GM12875 (cell line): ENCODE measurements at regions not wholly inside any gene's neighbourhood (a gene's known extent, or its start where the extent isn't known, plus 50 kb on each side); places are given as distances from the start of the nearest gene placed in this dataset.

Experiments
- H3K4me3 ChIP-seq: one replicate; pipeline ENCODE4 v1.5.1; 2011; ENCODE audit warnings: low read depth, low read length, control low read depth
- CTCF ChIP-seq: IDR thresholded peaks from 2 replicates; pipeline ENCODE4 v1.5.1; 2011; ENCODE audit warnings: low read depth, mild to moderate bottlenecking, control low read depth, inconsistent platforms, low read length, moderate library complexity, borderline replicate concordance; ENCODE audit not compliant: insufficient read depth

GRCh38 chr18:60235164-60235563 is 137.4 kb downstream of the MC4R start:
- no peak overlapping the region for H3K4me3 ChIP-seq
- TF ChIP-seq CTCF = no peak

GRCh38 chr18:60232541-60232940 is 140.0 kb downstream of the MC4R start:
- no peak overlapping the region for H3K4me3 ChIP-seq
- TF ChIP-seq CTCF = no peak

GRCh38 chr18:60228609-60229595 is 143.7 kb downstream of the MC4R start:
- H3K4me3 ChIP-seq = no peak overlapping the region
- TF ChIP-seq CTCF = no peak

- no peak for TF ChIP-seq CTCF
- no peak overlapping the region for H3K4me3 ChIP-seq
Observed at GRCh38 chr18:60215432-60215831, 157.1 kb downstream of the MC4R start.

GRCh38 chr18:60209042-60209441 is 163.5 kb downstream of the MC4R start:
- no peak overlapping the region for H3K4me3 ChIP-seq
- no peak for TF ChIP-seq CTCF

GRCh38 chr18:60202708-60203107 is 169.9 kb downstream of the MC4R start:
- H3K4me3 ChIP-seq = no peak overlapping the region
- no peak for TF ChIP-seq CTCF

GRCh38 chr18:60200558-60200957 is 172.0 kb downstream of the MC4R start:
- TF ChIP-seq CTCF = no peak

More at GRCh38 chr18:60200558-60200957, 172.0 kb downstream of the MC4R start:
- no peak overlapping the region for H3K4me3 ChIP-seq
